GM12865 (cell line): ENCODE measurements at regions not wholly inside any gene's neighbourhood (a gene's known extent, or its start where the extent isn't known, plus 50 kb on each side); places are given as distances from the start of the nearest gene placed in this dataset.

ENCODE experiments used
- DNase-seq: peaks from one replicate; pipeline ENCODE4 v3.0.0; 2010; ENCODE audit warnings: low read depth
- H3K4me3 ChIP-seq: 2 replicates; pipeline ENCODE4 v1.5.1; 2011; ENCODE audit warnings: mild to moderate bottlenecking, low read depth, low read length, control low read depth
- TF ChIP-seq, protein P1 (sequence below): IDR thresholded peaks from 2 replicates; pipeline ENCODE4 v1.5.1; 2011; ENCODE audit warnings: low read length, control low read depth, low read depth, inconsistent platforms; ENCODE audit not compliant: insufficient read depth; ENCODE audit errors: missing control alignments

DNA sequence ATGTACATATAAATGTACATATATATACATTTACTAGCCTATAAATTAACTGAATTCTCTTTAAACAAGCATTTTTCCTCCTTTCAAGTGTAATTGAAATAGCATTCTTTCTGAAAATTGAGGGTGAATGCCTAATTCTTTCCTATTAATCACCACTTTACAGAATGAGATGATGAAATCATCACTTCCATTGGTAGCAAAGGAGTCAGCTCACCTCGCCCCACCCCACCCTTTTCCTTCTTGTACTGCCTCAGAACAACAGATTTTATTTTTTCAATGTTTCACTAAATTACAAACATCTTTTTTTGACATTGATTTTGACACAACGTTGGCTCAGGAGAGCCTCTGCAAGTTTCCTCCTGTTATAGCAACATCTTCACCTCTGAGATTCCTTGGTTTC is 181.9 kb upstream of the CDH7 start:
- TF ChIP-seq, protein P1, sequence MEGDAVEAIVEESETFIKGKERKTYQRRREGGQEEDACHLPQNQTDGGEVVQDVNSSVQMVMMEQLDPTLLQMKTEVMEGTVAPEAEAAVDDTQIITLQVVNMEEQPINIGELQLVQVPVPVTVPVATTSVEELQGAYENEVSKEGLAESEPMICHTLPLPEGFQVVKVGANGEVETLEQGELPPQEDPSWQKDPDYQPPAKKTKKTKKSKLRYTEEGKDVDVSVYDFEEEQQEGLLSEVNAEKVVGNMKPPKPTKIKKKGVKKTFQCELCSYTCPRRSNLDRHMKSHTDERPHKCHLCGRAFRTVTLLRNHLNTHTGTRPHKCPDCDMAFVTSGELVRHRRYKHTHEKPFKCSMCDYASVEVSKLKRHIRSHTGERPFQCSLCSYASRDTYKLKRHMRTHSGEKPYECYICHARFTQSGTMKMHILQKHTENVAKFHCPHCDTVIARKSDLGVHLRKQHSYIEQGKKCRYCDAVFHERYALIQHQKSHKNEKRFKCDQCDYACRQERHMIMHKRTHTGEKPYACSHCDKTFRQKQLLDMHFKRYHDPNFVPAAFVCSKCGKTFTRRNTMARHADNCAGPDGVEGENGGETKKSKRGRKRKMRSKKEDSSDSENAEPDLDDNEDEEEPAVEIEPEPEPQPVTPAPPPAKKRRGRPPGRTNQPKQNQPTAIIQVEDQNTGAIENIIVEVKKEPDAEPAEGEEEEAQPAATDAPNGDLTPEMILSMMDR: no peak
- no peak overlapping the region for H3K4me3 ChIP-seq
- DNase-seq: no peak

DNA sequence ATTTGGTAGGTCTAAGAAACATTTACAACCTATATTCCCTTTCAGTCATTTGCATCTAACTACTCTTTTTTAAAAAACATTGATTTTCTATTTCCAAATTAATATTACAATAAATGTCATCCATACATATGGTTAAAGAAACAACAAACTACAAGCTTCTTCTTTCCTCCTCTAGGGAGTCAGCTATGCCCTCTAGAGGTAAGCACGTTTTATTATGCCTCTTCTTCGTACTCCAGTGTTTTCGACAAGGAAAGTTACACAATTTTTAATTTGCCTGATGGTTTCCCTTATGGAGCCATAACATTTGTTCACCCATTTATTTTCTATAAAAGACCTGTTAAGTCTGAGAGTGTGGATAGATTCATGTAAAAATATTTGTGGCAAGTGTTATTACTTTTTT is 183.4 kb upstream of the CDH7 start:
- H3K4me3 ChIP-seq: no peak overlapping the region
- TF ChIP-seq, protein P1: no peak
- DNase-seq: no peak

DNA sequence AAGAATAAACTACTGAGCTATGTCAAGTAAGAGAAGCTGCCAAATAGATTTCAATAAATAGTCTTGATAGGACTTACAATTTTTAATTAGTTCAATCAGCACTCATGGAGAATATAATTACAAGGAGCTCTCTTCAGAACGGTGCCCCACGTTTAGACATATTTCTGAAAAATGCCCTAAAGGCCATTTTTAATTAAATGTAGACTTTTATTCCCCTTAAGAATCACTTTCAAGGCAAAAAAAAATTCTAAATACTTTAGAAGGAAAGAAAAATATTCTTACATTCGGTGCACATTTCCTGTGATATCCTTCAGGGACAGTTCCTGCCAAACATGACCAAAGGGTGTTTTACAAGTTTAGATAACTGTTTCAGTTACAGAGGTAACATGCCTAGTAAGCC is 202.5 kb upstream of the CDH7 start:
- no peak overlapping the region for H3K4me3 ChIP-seq
- DNase-seq: no peak
- TF ChIP-seq, protein P1: no peak

DNA sequence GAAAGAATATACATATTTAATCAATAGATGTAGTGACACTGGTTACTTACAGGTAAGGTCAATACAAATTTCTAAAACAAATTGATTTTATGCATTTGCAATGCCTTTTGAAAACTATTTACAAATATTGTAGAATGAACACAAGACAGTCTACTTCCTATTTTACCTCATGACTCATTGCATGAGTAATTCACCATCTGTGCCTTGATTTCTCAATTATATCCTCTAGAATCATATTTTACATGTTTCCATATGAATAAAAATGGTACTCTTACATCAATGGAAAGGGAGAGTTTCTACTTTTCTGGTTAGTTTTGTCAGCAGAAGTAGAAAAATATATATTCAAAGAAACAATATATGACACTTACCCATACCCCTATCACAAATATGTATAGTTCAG is 203.8 kb upstream of the CDH7 start:
- H3K4me3 ChIP-seq: no peak overlapping the region
- no peak for DNase-seq
- TF ChIP-seq, protein P1: no peak

DNA sequence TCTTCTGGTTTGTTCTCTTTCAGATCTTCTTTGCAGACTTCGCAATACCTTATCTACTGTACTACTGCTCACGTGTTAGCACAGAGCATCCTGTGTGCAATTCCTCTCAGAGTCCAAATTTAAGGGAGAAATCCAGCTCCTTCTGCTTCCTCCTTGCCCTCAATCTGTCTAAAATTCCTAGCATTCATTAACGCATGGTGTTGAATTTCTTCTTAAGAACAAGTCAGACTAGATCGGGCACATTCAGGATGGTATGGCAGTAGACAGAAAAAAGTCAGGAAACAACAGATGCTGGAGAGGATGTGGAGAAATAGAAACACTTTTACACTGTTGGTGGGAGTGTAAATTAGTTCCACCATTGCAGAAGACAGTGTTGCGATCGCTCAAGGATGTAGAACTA is 206.1 kb upstream of the CDH7 start:
- TF ChIP-seq, protein P1: no peak
- no peak overlapping the region for H3K4me3 ChIP-seq
- DNase-seq: no peak

DNA sequence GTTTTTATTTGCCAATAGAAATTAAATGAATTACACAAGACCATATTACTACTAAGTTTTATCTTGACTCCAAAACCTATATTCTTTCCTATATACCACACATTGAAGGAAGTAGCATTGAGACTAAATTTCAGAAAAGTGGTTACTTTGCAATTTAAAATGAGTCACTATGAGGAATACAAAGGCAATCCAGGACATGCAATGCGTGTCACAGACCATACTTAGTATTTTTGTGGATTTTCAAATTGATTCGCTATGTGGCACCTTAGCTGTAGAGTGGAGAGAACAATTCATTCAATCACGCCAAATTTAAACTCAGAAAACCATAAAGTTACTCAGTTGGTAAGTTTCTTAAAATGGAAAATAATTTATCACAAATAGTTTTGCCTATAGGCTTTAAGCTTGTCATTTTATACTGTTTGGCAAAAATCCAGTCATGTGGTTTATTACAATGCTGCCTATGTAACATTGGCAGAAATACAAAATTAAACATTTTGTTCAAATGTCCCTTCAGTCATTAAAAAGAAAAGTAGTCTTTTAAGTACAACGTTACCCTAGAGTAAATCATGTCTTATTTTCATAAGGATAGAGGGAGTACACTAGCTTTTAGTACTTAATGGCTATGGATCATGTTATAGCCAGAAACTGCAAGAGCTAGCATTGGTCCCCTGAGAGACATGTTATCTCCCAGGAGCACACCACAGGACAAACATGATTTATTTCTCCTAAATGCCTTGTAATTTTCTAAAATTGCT is 222.8 kb upstream of the CDH7 start:
- H3K4me3 ChIP-seq: no peak overlapping the region
- TF ChIP-seq, protein P1: no peak
- DNase-seq: no peak

DNA sequence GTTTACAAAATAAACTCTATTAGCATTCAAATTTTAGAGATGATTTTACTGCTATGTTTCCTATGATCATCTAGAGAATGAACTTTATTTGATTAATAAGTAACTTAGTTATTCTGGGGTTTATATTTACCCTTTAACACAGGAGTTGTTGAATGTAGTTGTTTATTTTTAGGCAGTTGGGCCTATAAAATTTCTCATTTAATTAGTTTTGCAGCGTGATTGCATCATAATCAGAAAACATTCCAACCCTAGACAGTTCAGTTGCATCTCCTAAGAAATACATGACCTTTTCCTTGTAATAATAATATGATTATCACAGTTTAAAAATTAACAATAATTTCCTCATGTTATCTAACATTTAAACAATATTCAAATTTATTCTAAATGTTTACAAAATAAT is 224.7 kb upstream of the CDH7 start:
- TF ChIP-seq, protein P1: no peak
- no peak overlapping the region for H3K4me3 ChIP-seq
- DNase-seq: no peak
